Stimulated activated naive B cell treated with anti-CD40 and anti-IgM and Interleukin-4, amounts not matched to agents 10 μg/mL and 1 μg/mL and 100 μg/mL, for 72 hours (primary cell): ENCODE measurements at regions not wholly inside any gene's neighbourhood (a gene's known extent, or its start where the extent isn't known, plus 50 kb on each side); places are given as distances from the start of the nearest gene placed in this dataset.

Source experiments
- ATAC-seq, 2 donors: fragments of 150-1000 bp; cut with Tn5 transposase; replicated peaks; 2 replicates each; pipeline ENCODE4 v1.10.0; 2021; ENCODE audit warnings: moderate library complexity in 1 of 2
- DNase-seq: peaks from one replicate; pipeline ENCODE4 v3.0.0; 2021
- H3K27ac Mint-ChIP-seq: one replicate; pipeline ENCODE4 v1.8.0; 2022; ENCODE audit warnings: mild to moderate bottlenecking, mixed read lengths
- H3K27me3 Mint-ChIP-seq, 2 donors: one replicate each; pipeline ENCODE4 v1.8.0; 2022; ENCODE audit warnings: mixed read lengths in 2 of 2
- H3K36me3 Mint-ChIP-seq, 2 donors: one replicate each; pipeline ENCODE4 v1.8.0; 2022; ENCODE audit warnings: mixed read lengths in 2 of 2, mild to moderate bottlenecking in 1 of 2
- H3K4me1 Mint-ChIP-seq, 2 donors: one replicate each; pipeline ENCODE4 v1.8.0; 2022; ENCODE audit warnings: mixed read lengths in 2 of 2, mild to moderate bottlenecking in 1 of 2
- H3K4me3 Mint-ChIP-seq, 2 donors: one replicate each; pipeline ENCODE4 v1.8.0; 2022; ENCODE audit warnings: mild to moderate bottlenecking in 2 of 2, mixed read lengths in 2 of 2, moderate library complexity in 1 of 2
- H3K9me3 Mint-ChIP-seq, 2 donors: one replicate each; pipeline ENCODE4 v1.8.0; 2022; ENCODE audit warnings: mixed read lengths in 2 of 2, mild to moderate bottlenecking in 1 of 2

GRCh38 chr20:22916021-22916842 lies 118.9 kb upstream of the SSTR4 start:
- H3K27me3 Mint-ChIP-seq = no peaks in the 10 kb centered on the region
- peaks cover 0 to 8% of the 10 kb centered on the region in 2 donors for H3K9me3 Mint-ChIP-seq
- no peak for DNase-seq
- no peak overlapping the region for H3K4me3 Mint-ChIP-seq
- no peak overlapping the region for H3K27ac Mint-ChIP-seq
- H3K4me1 Mint-ChIP-seq = peaks cover 13 to 26% of the 10 kb centered on the region in 2 donors
- no peak for ATAC-seq
- peaks cover 0 to 2% of the 10 kb centered on the region in 2 donors for H3K36me3 Mint-ChIP-seq

DNA sequence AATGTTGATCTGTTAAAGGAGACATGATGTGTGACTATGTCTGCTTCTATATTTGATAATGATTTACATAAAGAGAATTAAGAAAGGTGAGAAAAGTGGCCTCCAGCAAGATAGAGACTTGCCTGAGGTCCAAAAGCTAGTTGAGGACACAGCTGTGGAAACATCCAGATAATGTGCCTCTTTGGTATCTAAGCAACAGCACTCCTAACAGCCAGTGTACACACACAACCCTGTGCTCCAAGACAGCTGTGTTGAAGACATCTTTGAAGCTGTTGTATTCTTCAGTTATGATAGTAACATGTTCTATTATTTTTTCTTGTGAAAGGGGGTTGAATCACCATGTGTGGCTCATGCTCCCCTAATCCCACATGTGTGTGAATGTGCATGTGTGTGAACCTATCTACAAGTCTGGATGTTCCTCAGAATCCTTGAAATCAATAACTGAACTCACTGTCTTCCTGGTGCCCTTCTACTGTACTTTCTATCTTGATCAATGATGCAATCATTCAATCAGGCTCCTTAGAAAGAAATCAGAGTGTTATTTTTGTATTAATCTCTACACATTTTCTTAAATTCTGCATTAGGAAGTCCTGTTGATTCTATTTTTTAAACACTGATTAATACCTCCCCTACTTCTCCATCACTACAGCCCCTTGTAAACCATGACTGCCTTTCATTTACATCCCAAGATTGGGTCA lies 116.7 kb upstream of the SSTR4 start:
- DNase-seq (no peak), ATAC-seq (no peak)
- Mint-ChIP-seq H3K4me1 (peaks cover 18 to 42% of the 10 kb centered on the region in 2 donors), H3K27me3 (no peaks in the 10 kb centered on the region), H3K4me3 (no peak overlapping the region), H3K36me3 (peaks cover 0 to 2% of the 10 kb centered on the region in 2 donors), H3K27ac (no peak overlapping the region), H3K9me3 (peaks cover 0 to 8% of the 10 kb centered on the region in 2 donors)

DNA sequence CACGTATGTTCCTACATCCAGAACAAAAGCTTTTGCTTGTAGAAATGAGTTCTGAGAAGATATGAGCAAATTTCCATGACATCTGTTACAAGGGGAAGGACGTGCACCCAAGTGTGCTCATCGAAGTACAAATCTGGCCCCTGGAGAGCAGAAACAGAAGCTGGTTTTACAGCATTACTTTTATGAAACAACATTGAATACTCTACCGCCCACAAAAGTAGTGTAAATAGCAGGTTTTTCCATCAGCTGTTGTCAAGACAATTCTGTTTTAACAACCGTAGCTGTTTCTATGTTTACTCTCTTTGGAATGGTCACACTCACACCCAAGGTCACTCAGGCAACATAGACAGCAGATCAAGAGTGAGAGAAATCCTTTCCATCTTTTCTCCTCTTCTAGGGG lies 114.2 kb upstream of the SSTR4 start:
- H3K4me1 Mint-ChIP-seq = peaks cover 29 to 56% of the 10 kb centered on the region in 2 donors
- ATAC-seq = peak; percentile 78

DNA sequence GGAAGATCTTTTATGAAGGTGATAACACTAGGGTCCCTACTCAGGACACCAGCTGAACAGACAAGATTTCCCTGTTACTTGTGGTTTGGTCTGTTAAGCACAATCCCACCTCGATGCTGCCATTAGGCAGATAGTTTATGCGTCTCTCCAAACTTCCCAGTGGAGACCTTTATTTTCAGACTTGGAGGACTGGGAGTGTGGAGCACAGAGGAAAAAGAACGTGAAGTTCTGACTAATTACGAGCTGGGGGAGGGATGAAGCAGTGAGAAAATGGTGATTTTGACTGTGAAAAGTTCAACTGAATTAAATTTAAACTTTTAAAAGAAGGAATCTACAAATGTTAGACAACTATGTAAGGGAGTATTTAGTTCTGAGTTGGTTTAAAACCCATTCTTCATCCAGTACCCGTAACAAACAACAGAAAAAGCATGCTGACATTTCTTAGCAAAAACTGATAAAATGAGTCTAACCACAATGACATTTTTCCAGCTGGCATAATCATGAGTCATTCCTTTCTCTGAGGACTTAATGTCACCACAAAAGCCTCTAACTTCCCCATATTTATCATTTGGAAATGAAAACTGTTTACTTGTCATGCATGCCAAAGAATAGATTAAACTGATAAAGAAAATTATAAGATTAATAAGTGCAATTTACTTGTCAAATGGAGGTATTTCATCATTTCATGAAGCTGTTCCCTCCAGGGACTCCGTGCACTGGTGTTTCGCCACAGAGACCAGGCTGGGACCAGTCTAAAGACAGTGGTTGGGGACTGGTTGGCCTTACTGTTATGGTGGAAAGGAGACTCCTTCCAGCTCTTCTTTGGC lies 113.3 kb upstream of the SSTR4 start:
- Mint-ChIP-seq H3K9me3 (peaks cover 0 to 4% of the 10 kb centered on the region in 2 donors), H3K4me1 (peaks cover 26 to 56% of the 10 kb centered on the region in 2 donors), H3K27me3 (peaks cover 0 to 6% of the 10 kb centered on the region in 2 donors), H3K36me3 (no peaks in the 10 kb centered on the region), H3K27ac (peak overlapping the region; percentile 95), H3K4me3 (peak overlapping the region; percentile 51 to 67)
- no peak for DNase-seq
- peak; percentile 44 for ATAC-seq

More for the DNA sequence above, 114.2 kb upstream of the SSTR4 start:
- peaks cover 0 to 2% of the 10 kb centered on the region in 2 donors for H3K36me3 Mint-ChIP-seq
- H3K27ac Mint-ChIP-seq = peak overlapping the region; percentile 95
- DNase-seq = peak; percentile 46
- H3K4me3 Mint-ChIP-seq = peak overlapping the region; percentile 51 to 67
- peaks cover 0 to 4% of the 10 kb centered on the region in 2 donors for H3K9me3 Mint-ChIP-seq
- H3K27me3 Mint-ChIP-seq = peaks cover 0 to 6% of the 10 kb centered on the region in 2 donors

DNA sequence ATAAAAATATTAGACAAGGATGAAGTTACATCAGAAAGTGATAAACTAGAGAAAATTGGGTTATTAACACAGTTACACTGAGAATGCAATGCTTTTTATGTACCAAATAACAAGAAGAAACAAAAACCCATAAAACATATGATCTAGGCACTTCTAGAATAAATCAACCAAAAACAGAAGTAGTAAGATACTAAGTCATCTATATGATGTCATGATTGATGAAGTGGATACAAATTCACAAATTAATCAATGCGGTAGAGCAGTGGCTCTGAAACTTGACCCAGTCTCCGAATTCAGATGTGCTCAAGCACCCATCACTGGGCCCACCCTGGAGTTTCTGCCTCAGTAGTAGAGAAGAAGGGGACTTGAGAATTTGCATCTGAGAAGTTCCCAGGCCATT lies 112.1 kb upstream of the SSTR4 start:
- no peaks in the 10 kb centered on the region for H3K36me3 Mint-ChIP-seq
- DNase-seq (no peak), ATAC-seq (no peak)
- H3K27me3 Mint-ChIP-seq = peaks cover 0 to 6% of the 10 kb centered on the region in 2 donors
- peaks cover 26 to 56% of the 10 kb centered on the region in 2 donors for H3K4me1 Mint-ChIP-seq
- H3K4me3 Mint-ChIP-seq = no peak overlapping the region
- peaks cover 0 to 4% of the 10 kb centered on the region in 2 donors for H3K9me3 Mint-ChIP-seq
- no peak overlapping the region for H3K27ac Mint-ChIP-seq

GRCh38 chr20:22924046-22924737 lies 110.9 kb upstream of the SSTR4 start:
- Mint-ChIP-seq H3K27me3 (peaks cover 0 to 6% of the 10 kb centered on the region in 2 donors), H3K9me3 (peaks cover 0 to 4% of the 10 kb centered on the region in 2 donors), H3K36me3 (no peaks in the 10 kb centered on the region), H3K4me3 (no peak overlapping the region), H3K4me1 (peaks cover 21 to 49% of the 10 kb centered on the region in 2 donors), H3K27ac (peak overlapping the region; percentile 6)
- ATAC-seq (no peak), DNase-seq (no peak)

DNA sequence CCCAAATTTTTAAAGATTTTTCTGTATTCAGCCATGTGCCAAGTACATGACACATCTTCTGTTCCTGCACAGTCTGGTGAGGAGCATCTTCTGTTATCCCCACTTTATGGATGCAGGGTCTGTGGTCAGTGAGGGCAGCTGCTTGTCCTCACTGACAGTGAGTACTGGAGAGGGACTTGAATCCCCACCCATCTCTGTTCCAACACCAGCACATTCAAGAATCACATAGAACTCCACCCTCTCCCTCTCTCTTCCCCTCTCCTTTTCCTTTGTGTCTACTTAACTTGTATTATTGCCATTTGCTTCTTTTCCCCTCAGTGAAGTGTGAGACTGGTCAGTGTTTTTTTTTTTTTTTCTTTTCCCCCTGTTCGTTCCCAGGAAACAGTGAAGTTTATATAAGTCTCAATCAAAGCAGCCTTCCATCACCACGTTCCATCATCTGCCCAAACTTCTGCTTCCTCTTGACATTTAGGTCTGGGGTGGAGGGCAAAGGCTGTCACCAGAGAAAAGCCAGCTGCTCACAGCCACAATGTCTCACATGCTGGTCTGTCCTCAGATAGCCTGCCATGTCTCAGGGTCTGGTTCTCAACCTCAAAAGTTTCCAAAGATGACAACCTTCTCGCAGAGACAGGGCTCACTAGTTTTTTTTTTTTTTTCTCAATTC lies 110.0 kb upstream of the SSTR4 start:
- Mint-ChIP-seq H3K36me3 (no peaks in the 10 kb centered on the region), H3K27ac (peak overlapping the region; percentile 70), H3K4me1 (peaks cover 19 to 41% of the 10 kb centered on the region in 2 donors), H3K27me3 (peaks cover 0 to 6% of the 10 kb centered on the region in 2 donors), H3K9me3 (peaks cover 0 to 4% of the 10 kb centered on the region in 2 donors), H3K4me3 (peak overlapping the region in 1 of 2 donors; percentile 52)
- DNase-seq (no peak), ATAC-seq (peak; percentile 49 to 60)

- Mint-ChIP-seq H3K36me3 (no peaks in the 10 kb centered on the region), H3K4me1 (peaks cover 18 to 41% of the 10 kb centered on the region in 2 donors), H3K9me3 (peaks cover 0 to 4% of the 10 kb centered on the region in 2 donors), H3K4me3 (no peak overlapping the region), H3K27ac (no peak overlapping the region), H3K27me3 (peaks cover 0 to 6% of the 10 kb centered on the region in 2 donors)
- no peak for DNase-seq
- ATAC-seq = no peak
Observed at GRCh38 chr20:22925613-22925983, 109.5 kb upstream of the SSTR4 start.

DNA sequence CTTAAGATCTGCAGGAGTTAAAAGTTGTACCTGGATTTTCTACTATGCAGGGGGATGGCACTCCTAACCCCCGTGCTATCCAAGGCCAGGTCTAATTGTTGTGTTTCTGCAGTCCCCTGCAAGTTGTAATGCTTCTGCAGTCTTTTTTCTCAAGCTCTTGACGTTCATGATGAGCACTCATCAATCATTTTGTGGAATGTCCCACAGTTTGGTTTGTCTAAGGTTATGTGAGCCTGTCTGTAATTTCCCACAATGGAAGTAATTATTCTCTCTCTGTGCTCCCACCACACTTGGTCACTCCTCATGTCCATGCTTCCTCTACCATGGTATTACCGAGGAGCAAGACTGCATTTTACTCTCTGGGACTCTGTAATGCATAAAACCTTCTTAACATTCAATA lies 107.6 kb upstream of the SSTR4 start:
- H3K27ac Mint-ChIP-seq = no peak overlapping the region
- peaks cover 0 to 2% of the 10 kb centered on the region in 2 donors for H3K9me3 Mint-ChIP-seq
- DNase-seq = no peak
- no peaks in the 10 kb centered on the region for H3K36me3 Mint-ChIP-seq
- H3K27me3 Mint-ChIP-seq = peaks cover 0 to 6% of the 10 kb centered on the region in 2 donors
- no peak overlapping the region for H3K4me3 Mint-ChIP-seq
- ATAC-seq = no peak
- H3K4me1 Mint-ChIP-seq = peaks cover 10 to 25% of the 10 kb centered on the region in 2 donors

- H3K4me3 Mint-ChIP-seq = no peak overlapping the region
- H3K4me1 Mint-ChIP-seq = peaks cover 10 to 19% of the 10 kb centered on the region in 2 donors
- H3K36me3 Mint-ChIP-seq = no peaks in the 10 kb centered on the region
- no peak for ATAC-seq
- H3K27ac Mint-ChIP-seq = no peak overlapping the region
- peaks cover 0 to 2% of the 10 kb centered on the region in 2 donors for H3K9me3 Mint-ChIP-seq
- no peak for DNase-seq
- H3K27me3 Mint-ChIP-seq = peaks cover 0 to 6% of the 10 kb centered on the region in 2 donors
Observed at GRCh38 chr20:22928679-22929078, 106.4 kb upstream of the SSTR4 start.

GRCh38 chr20:22929661-22930060 lies 105.5 kb upstream of the SSTR4 start:
- peaks cover 6 to 11% of the 10 kb centered on the region in 2 donors for H3K4me1 Mint-ChIP-seq
- no peak overlapping the region for H3K4me3 Mint-ChIP-seq
- peaks cover 2 to 4% of the 10 kb centered on the region in 2 donors for H3K9me3 Mint-ChIP-seq
- no peak overlapping the region for H3K27ac Mint-ChIP-seq
- DNase-seq (no peak), ATAC-seq (no peak)
- H3K36me3 Mint-ChIP-seq = no peaks in the 10 kb centered on the region
- peaks cover 0 to 6% of the 10 kb centered on the region in 2 donors for H3K27me3 Mint-ChIP-seq

DNA sequence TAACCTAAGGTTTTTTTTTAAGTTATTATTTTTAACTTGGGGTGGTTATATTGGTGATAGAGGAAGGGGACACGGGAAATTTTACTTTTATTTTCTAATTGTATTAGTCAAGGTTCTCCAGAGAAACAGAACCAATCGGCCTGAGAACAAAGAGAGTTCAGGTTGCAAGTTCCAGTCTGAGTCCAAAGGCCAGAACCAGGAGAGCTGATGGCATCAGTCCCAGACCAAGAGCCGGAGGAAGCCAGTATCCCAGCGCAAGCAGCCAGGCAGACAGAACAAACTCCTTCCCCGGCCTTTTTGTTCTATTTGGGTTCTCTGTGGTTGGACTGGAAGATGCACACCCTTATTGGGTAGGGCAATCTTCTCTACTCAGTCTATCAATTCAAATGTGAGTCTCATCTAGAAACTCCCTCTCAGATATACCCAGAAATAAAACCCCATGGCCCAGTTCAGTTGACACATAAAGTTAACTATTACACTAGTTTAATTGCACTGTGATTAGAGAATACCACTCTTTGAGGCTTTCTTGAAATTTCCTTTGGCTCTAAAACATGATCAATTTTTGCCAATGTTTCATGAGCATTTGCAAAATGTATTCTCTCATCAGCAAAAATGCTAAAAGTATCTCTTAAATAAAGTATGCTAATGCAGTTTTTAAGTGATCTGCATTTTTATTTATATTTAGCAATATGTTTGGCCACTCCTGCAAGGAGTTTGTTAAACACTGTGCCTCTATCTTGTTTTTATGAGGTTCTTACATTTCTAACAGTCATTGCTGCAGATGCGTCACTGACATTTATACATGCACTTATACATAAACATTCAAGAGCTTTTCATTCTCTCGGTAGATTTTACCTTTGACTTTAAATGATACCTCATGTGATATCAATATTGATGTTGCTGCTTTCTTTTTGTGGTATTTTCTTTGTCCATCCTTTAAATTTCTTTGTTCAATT lies 103.2 kb upstream of the SSTR4 start:
- no peak overlapping the region for H3K4me3 Mint-ChIP-seq
- H3K27ac Mint-ChIP-seq = no peak overlapping the region
- H3K27me3 Mint-ChIP-seq = no peaks in the 10 kb centered on the region
- no peaks in the 10 kb centered on the region for H3K36me3 Mint-ChIP-seq
- H3K9me3 Mint-ChIP-seq = peaks cover 0 to 8% of the 10 kb centered on the region in 2 donors
- H3K4me1 Mint-ChIP-seq = no peaks in the 10 kb centered on the region
- ATAC-seq (no peak), DNase-seq (no peak)
